SKM-1 (cell line): ENCODE measurements at regions not wholly inside any gene's neighbourhood (a gene's known extent, or its start where the extent isn't known, plus 50 kb on each side); places are given as distances from the start of the nearest gene placed in this dataset.

Experiments
- DNase-seq: peaks from one replicate; lab custom pipeline; 2025; ENCODE audit not compliant: unreplicated experiment; lab: John Stamatoyannopoulos, UW

DNA sequence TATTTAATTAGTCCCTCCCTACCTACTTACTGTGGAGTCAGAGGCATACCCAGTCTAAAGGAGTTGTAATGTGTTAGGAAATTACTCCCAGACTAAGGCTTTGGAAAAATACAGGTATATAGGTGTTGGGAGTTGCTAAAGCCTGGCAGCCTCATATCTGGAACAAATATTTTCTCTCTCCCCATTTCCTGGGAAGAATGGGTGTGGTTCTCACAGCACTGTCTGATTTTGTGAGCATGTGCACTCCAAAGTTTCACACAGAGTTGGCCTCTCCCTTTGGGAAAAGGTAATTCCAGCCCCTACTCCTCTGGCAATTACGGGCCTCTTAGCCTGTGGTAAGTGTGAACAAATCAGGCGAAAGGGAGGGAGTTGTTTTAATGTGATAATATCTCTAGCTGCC, 187.0 kb downstream of the MID1IP1 start:
- no peak for DNase-seq

DNA sequence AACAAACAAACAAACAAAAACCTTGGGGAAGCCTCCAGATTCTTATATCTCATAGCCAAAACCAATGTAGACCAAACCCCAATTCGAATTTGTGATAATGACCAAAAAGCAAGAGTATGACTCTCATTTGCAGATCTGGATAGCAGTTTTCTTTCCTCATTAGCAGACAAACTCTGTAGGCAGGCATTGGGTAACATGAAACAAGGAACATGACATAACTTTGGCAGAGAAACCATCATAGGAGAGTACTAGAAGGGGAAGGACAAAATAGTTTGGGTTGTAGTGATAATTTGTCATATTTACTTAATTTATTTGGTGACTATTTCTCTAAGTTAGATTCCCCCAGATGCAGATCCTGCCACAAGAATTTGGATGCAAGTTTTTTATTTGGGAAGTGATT, 187.8 kb downstream of the MID1IP1 start:
- DNase-seq: no peak

GRCh38 chrX:38991656-38992440, 190.6 kb downstream of the MID1IP1 start:
- DNase-seq: no peak

GRCh38 chrX:38992441-38993096, 191.3 kb downstream of the MID1IP1 start:
- no peak for DNase-seq

- DNase-seq: no peak
These were observed 192.2 kb downstream of the MID1IP1 start for GRCh38 chrX:38993500-38993899.

DNA sequence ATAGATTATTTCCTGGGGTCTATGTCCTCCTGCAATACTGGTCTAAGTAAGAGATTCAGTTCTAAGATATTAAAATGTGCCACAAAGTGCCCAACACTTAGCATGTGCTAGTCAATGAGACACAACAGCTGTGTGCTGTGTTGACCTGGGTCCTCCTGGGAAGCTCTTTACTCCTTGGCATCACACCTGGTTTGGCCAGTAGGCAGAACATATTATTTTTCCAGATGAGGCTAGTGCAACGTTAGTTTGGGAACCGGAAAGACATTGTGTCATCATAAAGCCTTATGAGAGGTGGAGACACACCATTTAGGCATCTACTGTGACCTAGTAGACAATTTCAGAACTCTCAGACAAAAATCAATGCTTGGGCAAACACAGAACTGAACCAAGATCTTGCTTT, 197.8 kb downstream of the MID1IP1 start:
- DNase-seq: no peak

GRCh38 chrX:38999967-39000745, 198.9 kb downstream of the MID1IP1 start:
- DNase-seq: no peak

- DNase-seq: no peak
These were observed 199.5 kb downstream of the MID1IP1 start for GRCh38 chrX:39000802-39001201.

DNA sequence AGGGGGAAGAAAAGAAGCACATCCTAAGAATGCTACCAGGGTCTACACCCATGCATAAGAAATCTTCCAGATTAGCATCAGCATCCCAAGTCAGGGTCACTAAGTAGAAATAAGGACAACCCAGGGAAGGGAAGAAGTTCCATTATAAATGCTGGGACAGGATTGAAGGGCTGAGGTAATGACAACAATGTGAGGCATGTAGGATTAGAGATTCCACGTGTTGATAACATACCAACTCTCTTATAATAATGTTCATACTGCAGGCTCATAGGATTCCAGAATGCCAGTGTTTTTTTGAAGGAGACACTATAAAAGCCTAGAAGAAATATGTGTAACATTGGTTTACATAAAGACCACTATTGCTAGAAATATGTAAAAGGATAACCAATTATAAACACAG, 201.2 kb downstream of the MID1IP1 start:
- DNase-seq: no peak

GRCh38 chrX:39008549-39008948, 207.3 kb downstream of the MID1IP1 start:
- DNase-seq: peak; percentile 33

DNA sequence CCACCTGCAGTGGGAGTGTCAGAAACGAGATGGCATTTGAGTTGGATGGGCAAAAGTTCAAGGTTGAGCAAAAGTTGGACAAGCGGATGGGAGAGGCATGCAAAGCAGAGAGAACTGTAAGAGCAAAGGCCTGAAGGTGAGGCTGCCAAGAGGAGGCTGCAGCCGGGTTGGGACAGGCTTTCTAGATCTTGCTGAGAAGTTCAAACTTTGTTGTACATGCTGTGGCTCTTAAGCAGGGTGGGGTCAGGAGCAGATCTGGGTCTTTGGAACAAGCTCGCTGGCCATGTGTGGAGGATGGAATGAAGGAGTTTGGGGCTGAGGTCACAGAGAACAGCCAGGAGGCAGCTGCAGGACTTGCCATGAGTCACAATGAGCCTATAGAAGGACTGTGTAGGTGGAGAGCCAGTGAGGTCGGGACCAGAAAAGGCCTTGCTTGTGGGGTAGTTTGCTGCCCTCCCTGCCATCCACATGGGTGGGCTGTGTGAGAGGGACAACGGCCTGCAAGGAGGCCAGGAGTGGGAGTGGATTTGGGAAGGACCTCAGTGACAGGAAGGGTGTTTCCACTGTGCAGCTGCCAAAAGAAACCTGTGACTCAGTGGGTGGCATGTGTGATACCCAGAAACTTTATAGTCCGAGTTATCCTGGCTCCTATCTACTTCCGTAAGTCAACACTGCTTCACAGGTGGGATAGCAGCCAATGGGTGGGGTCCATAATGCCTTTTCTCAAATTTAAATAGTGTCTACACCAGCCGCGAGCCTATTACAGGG, 210.4 kb downstream of the MID1IP1 start:
- no peak for DNase-seq

GRCh38 chrX:39012621-39013111, 211.4 kb downstream of the MID1IP1 start:
- no peak for DNase-seq

DNA sequence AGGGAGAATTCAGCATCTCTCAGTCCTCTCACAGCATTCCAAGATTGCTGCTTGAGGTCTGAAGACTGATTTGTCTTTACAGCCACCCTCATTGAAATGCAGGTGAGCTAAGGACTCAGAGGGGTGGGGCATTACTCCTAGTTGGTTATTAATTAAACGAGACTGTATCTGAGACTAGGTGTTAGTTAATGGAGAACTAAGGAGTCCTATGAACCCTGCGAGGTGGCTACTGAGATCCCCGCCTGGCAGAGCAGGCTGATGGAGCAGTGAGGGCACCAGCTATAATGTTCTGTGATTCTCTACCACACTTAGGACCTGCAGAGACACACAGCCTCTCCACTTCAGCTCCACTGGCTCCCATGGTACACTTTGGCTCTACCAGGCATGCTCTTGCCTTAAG, 215.3 kb downstream of the MID1IP1 start:
- no peak for DNase-seq

- DNase-seq: no peak
These were observed 215.8 kb downstream of the MID1IP1 start for GRCh38 chrX:39017077-39017476.

GRCh38 chrX:39017716-39018115, 216.5 kb downstream of the MID1IP1 start:
- no peak for DNase-seq

DNA sequence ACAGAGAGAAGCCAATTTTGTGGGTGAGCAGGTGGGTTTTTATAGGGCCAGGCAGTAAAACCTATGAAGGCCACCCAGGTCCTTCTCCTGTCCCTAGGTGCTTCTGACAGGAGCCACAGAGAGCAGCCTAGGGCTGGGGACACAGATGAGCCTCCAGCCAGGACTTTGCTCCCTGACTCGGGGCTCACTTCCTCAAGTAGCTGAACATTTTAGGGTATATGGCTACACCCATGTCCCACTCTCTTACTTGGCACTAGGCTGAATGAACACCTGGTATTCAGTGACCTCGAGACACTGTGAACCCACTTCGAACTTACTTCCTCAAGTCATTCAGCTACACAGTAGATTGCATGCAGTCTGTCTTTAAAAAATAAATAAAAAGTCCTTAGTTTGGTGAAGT, 217.3 kb downstream of the MID1IP1 start:
- no peak for DNase-seq

GRCh38 chrX:39019056-39019455, 217.8 kb downstream of the MID1IP1 start:
- no peak for DNase-seq

DNA sequence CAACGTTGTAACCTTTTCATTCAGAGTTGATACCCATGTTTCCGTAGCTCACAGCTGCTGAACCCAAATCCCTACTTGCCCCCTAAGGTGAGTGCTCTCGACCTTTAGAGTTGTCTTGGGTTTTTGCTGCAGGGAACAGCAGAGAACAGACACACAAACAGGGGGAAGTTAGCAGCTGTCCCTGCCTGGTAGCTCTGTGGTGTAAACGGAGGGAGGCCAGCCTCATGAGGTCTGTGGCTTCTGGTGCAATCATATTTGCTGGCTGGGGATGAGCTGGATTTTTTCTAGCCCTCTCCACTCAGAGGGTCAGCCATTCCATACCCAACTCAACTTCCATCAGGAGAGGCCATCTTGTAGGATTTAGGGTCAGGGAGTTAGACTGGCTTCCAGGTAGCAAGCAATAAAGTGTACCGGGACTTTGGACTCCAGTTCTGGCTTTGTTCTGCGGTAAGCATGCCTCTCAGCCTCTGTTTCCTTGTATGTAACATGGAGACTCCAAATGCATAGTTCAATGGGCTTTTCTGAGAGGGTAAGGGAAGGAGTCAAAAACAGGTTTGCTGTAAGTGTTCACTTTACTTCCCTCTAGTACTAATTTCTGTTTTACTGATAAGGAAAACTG, 218.9 kb downstream of the MID1IP1 start:
- peak; percentile 7 for DNase-seq

DNA sequence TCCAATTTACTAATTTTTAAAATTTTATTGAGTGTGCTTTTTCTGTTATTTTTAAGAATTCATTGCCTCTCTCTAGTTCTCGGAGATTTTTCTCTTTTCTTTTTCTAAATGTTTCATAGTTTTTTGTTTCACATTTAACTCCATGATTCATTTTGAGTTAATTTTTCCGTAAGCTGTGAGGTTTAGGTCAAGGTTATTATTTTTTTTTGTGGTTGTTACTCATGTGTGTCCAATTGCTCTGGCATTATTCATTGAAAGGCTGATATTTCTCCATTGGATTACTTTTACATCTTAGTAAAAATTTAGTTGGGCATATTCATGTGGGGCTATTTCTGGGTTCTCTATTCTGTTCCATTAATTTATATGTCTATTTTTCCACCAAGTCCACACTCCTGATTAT, 220.8 kb downstream of the MID1IP1 start:
- no peak for DNase-seq

DNA sequence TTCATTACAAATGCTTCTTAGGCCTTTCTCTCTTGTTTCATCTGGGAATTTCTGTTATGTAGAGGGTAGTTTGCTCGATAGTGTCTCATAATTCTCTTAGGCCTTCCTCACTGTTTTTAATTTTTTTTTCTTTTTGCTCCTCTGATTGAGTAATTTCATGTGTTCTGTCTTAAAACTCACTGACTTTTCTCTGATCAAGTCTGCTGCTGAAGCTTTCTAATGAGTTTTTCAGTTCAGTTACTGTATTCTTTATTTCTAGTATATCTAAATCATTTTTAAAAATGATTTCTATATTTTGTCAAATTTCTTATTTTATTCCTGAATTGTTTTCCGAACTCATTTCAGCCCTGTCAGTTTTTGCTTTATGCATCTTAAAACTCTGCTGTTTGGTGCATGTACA, 228.0 kb downstream of the MID1IP1 start:
- DNase-seq: no peak

DNA sequence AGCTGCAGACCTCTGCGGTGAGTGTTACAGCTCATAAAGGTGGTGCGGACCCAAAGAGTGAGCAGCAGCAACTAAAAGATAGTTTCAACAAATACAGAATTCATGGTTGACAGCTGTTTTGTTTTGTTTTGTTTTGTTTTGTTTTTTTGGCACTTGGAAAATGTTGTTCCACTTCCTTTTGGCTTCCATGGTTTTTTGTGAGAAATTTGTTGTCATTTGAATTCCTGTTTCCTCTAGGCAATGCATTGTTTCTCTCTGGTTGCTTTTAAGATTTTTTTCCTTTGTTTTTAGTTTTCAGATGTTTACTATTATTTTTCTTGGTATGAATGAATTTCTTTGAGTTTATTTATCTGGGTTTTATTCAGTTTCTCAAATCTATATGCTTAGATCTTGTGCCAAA, 229.4 kb downstream of the MID1IP1 start:
- DNase-seq: no peak
